ENCODE measurements at regions not wholly inside any gene's neighbourhood (a gene's known extent, or its start where the extent isn't known, plus 50 kb on each side); places are given as distances from the start of the nearest gene placed in this dataset.

DNA sequence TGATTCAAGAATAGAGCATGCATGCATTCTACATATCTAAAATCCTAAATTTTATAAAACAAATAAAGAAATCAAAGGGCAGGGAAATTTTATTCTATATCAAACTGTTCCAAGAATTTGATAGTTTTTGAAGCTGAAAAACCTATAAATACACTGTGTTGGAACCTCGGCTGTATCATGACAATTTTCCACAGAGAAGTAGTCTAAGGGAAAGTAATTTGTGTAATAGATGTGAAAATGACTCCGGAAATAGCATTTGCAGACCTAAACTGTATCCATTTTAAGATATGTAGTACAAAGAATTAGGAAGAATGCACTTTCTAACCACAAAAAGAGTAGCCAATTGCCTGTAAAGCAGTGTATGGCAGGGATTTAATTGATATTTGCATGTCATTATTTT is 112.5 kb upstream of the WDR17 start:
- 20% methylated on average over 2 of the region's 2 CpGs for WGBS (ENCODE audit: low lambda C conversion rate)
- no peaks in the 10 kb centered on the region for H3K27me3 ChIP-seq (ENCODE audit: insufficient read depth)
- no peaks in the 10 kb centered on the region for H3F3A ChIP-seq (replicated peaks; ENCODE audit: insufficient read depth)
- no peak overlapping the region for H3K27ac ChIP-seq (ENCODE audit: low read depth in 2 of 2, low read length in 1 of 2)
- POLR2A ChIA-PET: no interaction called here
- no peaks in the 10 kb centered on the region for H3K79me2 ChIP-seq (ENCODE audit: insufficient read depth)
- no peak for DNase-seq
- CTCF ChIA-PET: no interaction called here
- H3K4me3 ChIP-seq (ENCODE audit: low read depth in 2 of 2, low read length in 1 of 2): no peak overlapping the region
- TF ChIP-seq FOSL2 (IDR thresholded peaks at IDR 0.05; ENCODE audit: borderline replicate concordance, low read depth): no peak
- no peak for TF ChIP-seq MEF2A (IDR thresholded peaks at IDR 0.05; ENCODE audit: borderline replicate concordance, low read depth)
- TF ChIP-seq, protein P1, sequence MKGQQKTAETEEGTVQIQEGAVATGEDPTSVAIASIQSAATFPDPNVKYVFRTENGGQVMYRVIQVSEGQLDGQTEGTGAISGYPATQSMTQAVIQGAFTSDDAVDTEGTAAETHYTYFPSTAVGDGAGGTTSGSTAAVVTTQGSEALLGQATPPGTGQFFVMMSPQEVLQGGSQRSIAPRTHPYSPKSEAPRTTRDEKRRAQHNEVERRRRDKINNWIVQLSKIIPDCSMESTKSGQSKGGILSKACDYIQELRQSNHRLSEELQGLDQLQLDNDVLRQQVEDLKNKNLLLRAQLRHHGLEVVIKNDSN (IDR thresholded peaks at IDR 0.05; ENCODE audit: borderline replicate concordance, low read depth): no peak
- TF ChIP-seq, protein P2, sequence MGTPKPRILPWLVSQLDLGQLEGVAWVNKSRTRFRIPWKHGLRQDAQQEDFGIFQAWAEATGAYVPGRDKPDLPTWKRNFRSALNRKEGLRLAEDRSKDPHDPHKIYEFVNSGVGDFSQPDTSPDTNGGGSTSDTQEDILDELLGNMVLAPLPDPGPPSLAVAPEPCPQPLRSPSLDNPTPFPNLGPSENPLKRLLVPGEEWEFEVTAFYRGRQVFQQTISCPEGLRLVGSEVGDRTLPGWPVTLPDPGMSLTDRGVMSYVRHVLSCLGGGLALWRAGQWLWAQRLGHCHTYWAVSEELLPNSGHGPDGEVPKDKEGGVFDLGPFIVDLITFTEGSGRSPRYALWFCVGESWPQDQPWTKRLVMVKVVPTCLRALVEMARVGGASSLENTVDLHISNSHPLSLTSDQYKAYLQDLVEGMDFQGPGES (IDR thresholded peaks at IDR 0.05; ENCODE audit: low read depth, low read length): no peak
- TF ChIP-seq, protein P3, sequence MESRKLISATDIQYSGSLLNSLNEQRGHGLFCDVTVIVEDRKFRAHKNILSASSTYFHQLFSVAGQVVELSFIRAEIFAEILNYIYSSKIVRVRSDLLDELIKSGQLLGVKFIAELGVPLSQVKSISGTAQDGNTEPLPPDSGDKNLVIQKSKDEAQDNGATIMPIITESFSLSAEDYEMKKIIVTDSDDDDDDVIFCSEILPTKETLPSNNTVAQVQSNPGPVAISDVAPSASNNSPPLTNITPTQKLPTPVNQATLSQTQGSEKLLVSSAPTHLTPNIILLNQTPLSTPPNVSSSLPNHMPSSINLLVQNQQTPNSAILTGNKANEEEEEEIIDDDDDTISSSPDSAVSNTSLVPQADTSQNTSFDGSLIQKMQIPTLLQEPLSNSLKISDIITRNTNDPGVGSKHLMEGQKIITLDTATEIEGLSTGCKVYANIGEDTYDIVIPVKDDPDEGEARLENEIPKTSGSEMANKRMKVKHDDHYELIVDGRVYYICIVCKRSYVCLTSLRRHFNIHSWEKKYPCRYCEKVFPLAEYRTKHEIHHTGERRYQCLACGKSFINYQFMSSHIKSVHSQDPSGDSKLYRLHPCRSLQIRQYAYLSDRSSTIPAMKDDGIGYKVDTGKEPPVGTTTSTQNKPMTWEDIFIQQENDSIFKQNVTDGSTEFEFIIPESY (IDR thresholded peaks at IDR 0.05; ENCODE audit: borderline replicate concordance, low read depth): no peak
- no peak for TF ChIP-seq GABPA (IDR thresholded peaks at IDR 0.05; ENCODE audit: low read depth)
- TF ChIP-seq, protein P4, sequence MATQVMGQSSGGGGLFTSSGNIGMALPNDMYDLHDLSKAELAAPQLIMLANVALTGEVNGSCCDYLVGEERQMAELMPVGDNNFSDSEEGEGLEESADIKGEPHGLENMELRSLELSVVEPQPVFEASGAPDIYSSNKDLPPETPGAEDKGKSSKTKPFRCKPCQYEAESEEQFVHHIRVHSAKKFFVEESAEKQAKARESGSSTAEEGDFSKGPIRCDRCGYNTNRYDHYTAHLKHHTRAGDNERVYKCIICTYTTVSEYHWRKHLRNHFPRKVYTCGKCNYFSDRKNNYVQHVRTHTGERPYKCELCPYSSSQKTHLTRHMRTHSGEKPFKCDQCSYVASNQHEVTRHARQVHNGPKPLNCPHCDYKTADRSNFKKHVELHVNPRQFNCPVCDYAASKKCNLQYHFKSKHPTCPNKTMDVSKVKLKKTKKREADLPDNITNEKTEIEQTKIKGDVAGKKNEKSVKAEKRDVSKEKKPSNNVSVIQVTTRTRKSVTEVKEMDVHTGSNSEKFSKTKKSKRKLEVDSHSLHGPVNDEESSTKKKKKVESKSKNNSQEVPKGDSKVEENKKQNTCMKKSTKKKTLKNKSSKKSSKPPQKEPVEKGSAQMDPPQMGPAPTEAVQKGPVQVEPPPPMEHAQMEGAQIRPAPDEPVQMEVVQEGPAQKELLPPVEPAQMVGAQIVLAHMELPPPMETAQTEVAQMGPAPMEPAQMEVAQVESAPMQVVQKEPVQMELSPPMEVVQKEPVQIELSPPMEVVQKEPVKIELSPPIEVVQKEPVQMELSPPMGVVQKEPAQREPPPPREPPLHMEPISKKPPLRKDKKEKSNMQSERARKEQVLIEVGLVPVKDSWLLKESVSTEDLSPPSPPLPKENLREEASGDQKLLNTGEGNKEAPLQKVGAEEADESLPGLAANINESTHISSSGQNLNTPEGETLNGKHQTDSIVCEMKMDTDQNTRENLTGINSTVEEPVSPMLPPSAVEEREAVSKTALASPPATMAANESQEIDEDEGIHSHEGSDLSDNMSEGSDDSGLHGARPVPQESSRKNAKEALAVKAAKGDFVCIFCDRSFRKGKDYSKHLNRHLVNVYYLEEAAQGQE (IDR thresholded peaks at IDR 0.05; ENCODE audit: low read depth, low read length): no peak
- TF ChIP-seq, protein P5, sequence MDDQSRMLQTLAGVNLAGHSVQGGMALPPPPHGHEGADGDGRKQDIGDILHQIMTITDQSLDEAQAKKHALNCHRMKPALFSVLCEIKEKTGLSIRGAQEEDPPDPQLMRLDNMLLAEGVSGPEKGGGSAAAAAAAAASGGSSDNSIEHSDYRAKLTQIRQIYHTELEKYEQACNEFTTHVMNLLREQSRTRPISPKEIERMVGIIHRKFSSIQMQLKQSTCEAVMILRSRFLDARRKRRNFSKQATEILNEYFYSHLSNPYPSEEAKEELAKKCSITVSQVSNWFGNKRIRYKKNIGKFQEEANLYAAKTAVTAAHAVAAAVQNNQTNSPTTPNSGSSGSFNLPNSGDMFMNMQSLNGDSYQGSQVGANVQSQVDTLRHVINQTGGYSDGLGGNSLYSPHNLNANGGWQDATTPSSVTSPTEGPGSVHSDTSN (IDR thresholded peaks at IDR 0.05): no peak
- no peak for TF ChIP-seq NFIC (IDR thresholded peaks at IDR 0.05; ENCODE audit: borderline replicate concordance)
- TF ChIP-seq RXRA (IDR thresholded peaks at IDR 0.05; ENCODE audit: borderline replicate concordance, low read depth): no peak
- TF ChIP-seq EZH2phosphoT487 (IDR thresholded peaks at IDR 0.05; ENCODE audit: borderline replicate concordance, low read depth): no peak
- no peak for TF ChIP-seq FOXM1 (IDR thresholded peaks at IDR 0.05; ENCODE audit: low read depth)
- TF ChIP-seq EP300 (IDR thresholded peaks at IDR 0.05; ENCODE audit: borderline replicate concordance in 1 of 2, low read depth in 1 of 2, low read length in 1 of 2): no peak
- TF ChIP-seq, protein P6, sequence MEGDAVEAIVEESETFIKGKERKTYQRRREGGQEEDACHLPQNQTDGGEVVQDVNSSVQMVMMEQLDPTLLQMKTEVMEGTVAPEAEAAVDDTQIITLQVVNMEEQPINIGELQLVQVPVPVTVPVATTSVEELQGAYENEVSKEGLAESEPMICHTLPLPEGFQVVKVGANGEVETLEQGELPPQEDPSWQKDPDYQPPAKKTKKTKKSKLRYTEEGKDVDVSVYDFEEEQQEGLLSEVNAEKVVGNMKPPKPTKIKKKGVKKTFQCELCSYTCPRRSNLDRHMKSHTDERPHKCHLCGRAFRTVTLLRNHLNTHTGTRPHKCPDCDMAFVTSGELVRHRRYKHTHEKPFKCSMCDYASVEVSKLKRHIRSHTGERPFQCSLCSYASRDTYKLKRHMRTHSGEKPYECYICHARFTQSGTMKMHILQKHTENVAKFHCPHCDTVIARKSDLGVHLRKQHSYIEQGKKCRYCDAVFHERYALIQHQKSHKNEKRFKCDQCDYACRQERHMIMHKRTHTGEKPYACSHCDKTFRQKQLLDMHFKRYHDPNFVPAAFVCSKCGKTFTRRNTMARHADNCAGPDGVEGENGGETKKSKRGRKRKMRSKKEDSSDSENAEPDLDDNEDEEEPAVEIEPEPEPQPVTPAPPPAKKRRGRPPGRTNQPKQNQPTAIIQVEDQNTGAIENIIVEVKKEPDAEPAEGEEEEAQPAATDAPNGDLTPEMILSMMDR (IDR thresholded peaks at IDR 0.05): no peak
- no peak for TF ChIP-seq TAF1 (IDR thresholded peaks at IDR 0.05; ENCODE audit: borderline replicate concordance, low read depth, low read length)
- no peak for TF ChIP-seq GATA2 (CRISPR knock-in tag; IDR thresholded peaks at IDR 0.05)
- no peak for TF ChIP-seq RAD21 (IDR thresholded peaks at IDR 0.05; ENCODE audit: low read length)
- TF ChIP-seq POLR2AphosphoS5 (IDR thresholded peaks at IDR 0.05; ENCODE audit: low read depth, low read length): no peak
- TF ChIP-seq FOXJ3 (CRISPR knock-in tag; IDR thresholded peaks at IDR 0.05): no peak
- TF ChIP-seq SIN3A (IDR thresholded peaks at IDR 0.05; ENCODE audit: borderline replicate concordance, low read depth, low read length): no peak
- H3K9me3 ChIP-seq: no peaks in the 10 kb centered on the region
- H3K4me2 ChIP-seq: no peak overlapping the region
- H2AFZ ChIP-seq (ENCODE audit: low read depth): no peak overlapping the region
- H3K9me2 ChIP-seq: no peaks in the 10 kb centered on the region
- no peak overlapping the region for H3K9ac ChIP-seq
- no peaks in the 10 kb centered on the region for H3K4me1 ChIP-seq (ENCODE audit: control insufficient read depth in 1 of 2, insufficient read depth in 2 of 2, low read depth in 1 of 2, low read length in 1 of 2)
- no peaks in the 10 kb centered on the region for H4K20me1 ChIP-seq (ENCODE audit: insufficient read depth)
- no peaks in the 10 kb centered on the region for H3K36me3 ChIP-seq (replicated peaks in 1 of 2; ENCODE audit: control insufficient read depth in 1 of 2, insufficient read depth in 2 of 2, low read length in 1 of 2)

All from SK-N-SH (cell line).